ENCODE measurements at regions not wholly inside any gene's neighbourhood (a gene's known extent, or its start where the extent isn't known, plus 50 kb on each side); places are given as distances from the start of the nearest gene placed in this dataset.

GRCh38 chr6:55012454-55012853, 161.9 kb upstream of the HCRTR2 start:
- DNase-seq = no peak
- H3K4me1 ChIP-seq (ENCODE audit: insufficient read depth, low read length) = no peaks in the 10 kb centered on the region
- no peaks in the 10 kb centered on the region for H3K36me3 ChIP-seq (ENCODE audit: insufficient read depth, low read length)
- Mint-ChIP-seq H3K9me3 (peaks cover 3 to 16% (median 13%) of the 10 kb centered on the region in 5 donors), H3K4me1 (no peaks in the 10 kb centered on the region), H3K27me3 (no peaks in the 10 kb centered on the region), H3K4me3 (no peak overlapping the region), H3K36me3 (no peaks in the 10 kb centered on the region), H3K27ac (no peak overlapping the region)
- POLR2A ChIA-PET = no interaction called here
- H3K9me3 ChIP-seq (ENCODE audit: low read length) = no peaks in the 10 kb centered on the region
- CTCF ChIA-PET = no interaction called here
- H3K4me3 ChIP-seq (ENCODE audit: low read length) = no peak overlapping the region
- no peak overlapping the region for H3K27ac ChIP-seq (ENCODE audit: low read depth, low read length)
- H3K27me3 ChIP-seq (ENCODE audit: insufficient read depth, low read length, poor library complexity, severe bottlenecking) = no peaks in the 10 kb centered on the region

GRCh38 chr6:55014321-55015088, 159.8 kb upstream of the HCRTR2 start:
- POLR2A ChIA-PET = no interaction called here
- no peaks in the 10 kb centered on the region for H3K27me3 ChIP-seq (ENCODE audit: insufficient read depth, low read length, poor library complexity, severe bottlenecking)

GRCh38 chr6:55016261-55016660, 158.1 kb upstream of the HCRTR2 start:
- H3K9me3 Mint-ChIP-seq = peaks cover 0 to 26% (median 5%) of the 10 kb centered on the region in 5 donors
- DNase-seq = no peak
- no peak overlapping the region for H3K27ac ChIP-seq (ENCODE audit: low read depth, low read length)
- POLR2A ChIA-PET = no interaction called here
- H3K9me3 ChIP-seq (ENCODE audit: low read length) = no peaks in the 10 kb centered on the region
- H3K27ac Mint-ChIP-seq = no peak overlapping the region
- H3K4me3 Mint-ChIP-seq = no peak overlapping the region
- no peaks in the 10 kb centered on the region for H3K4me1 ChIP-seq (ENCODE audit: insufficient read depth, low read length)
- no peaks in the 10 kb centered on the region for H3K4me1 Mint-ChIP-seq
- no peaks in the 10 kb centered on the region for H3K36me3 Mint-ChIP-seq
- no peaks in the 10 kb centered on the region for H3K27me3 ChIP-seq (ENCODE audit: insufficient read depth, low read length, poor library complexity, severe bottlenecking)
- CTCF ChIA-PET = no interaction called here
- no peaks in the 10 kb centered on the region for H3K36me3 ChIP-seq (ENCODE audit: insufficient read depth, low read length)
- no peaks in the 10 kb centered on the region for H3K27me3 Mint-ChIP-seq
- H3K4me3 ChIP-seq (ENCODE audit: low read length) = no peak overlapping the region

More at GRCh38 chr6:55014321-55015088, 159.8 kb upstream of the HCRTR2 start:
- H3K36me3 ChIP-seq (ENCODE audit: insufficient read depth, low read length) = no peaks in the 10 kb centered on the region
- H3K36me3 Mint-ChIP-seq = no peaks in the 10 kb centered on the region
- no peaks in the 10 kb centered on the region for H3K4me1 ChIP-seq (ENCODE audit: insufficient read depth, low read length)
- H3K4me3 ChIP-seq (ENCODE audit: low read length) = no peak overlapping the region
- no peaks in the 10 kb centered on the region for H3K4me1 Mint-ChIP-seq
- no peak overlapping the region for H3K27ac ChIP-seq (ENCODE audit: low read depth, low read length)
- peaks cover 3 to 19% (median 6%) of the 10 kb centered on the region in 5 donors for H3K9me3 Mint-ChIP-seq
- DNase-seq = no peak
- H3K27ac Mint-ChIP-seq = no peak overlapping the region
- no peaks in the 10 kb centered on the region for H3K9me3 ChIP-seq (ENCODE audit: low read length)
- H3K4me3 Mint-ChIP-seq = no peak overlapping the region
- CTCF ChIA-PET = no interaction called here
- no peaks in the 10 kb centered on the region for H3K27me3 Mint-ChIP-seq

GRCh38 chr6:55017555-55018300, 156.6 kb upstream of the HCRTR2 start:
- POLR2A ChIA-PET = no interaction called here
- DNase-seq = no peak
- Mint-ChIP-seq H3K4me1 (no peaks in the 10 kb centered on the region), H3K9me3 (peaks cover 0 to 22% (median 2%) of the 10 kb centered on the region in 5 donors), H3K4me3 (no peak overlapping the region), H3K27me3 (no peaks in the 10 kb centered on the region), H3K36me3 (no peaks in the 10 kb centered on the region), H3K27ac (no peak overlapping the region)
- H3K4me1 ChIP-seq (ENCODE audit: insufficient read depth, low read length) = no peaks in the 10 kb centered on the region
- no peaks in the 10 kb centered on the region for H3K36me3 ChIP-seq (ENCODE audit: insufficient read depth, low read length)
- H3K4me3 ChIP-seq (ENCODE audit: low read length) = no peak overlapping the region
- no peaks in the 10 kb centered on the region for H3K27me3 ChIP-seq (ENCODE audit: insufficient read depth, low read length, poor library complexity, severe bottlenecking)
- CTCF ChIA-PET = no interaction called here
- no peak overlapping the region for H3K27ac ChIP-seq (ENCODE audit: low read depth, low read length)
- no peaks in the 10 kb centered on the region for H3K9me3 ChIP-seq (ENCODE audit: low read length)

GRCh38 chr6:55019591-55019990, 154.7 kb upstream of the HCRTR2 start:
- H3K36me3 Mint-ChIP-seq = no peaks in the 10 kb centered on the region
- H3K9me3 ChIP-seq (ENCODE audit: low read length) = no peaks in the 10 kb centered on the region
- no peaks in the 10 kb centered on the region for H3K27me3 ChIP-seq (ENCODE audit: insufficient read depth, low read length, poor library complexity, severe bottlenecking)
- CTCF ChIA-PET = no interaction called here
- DNase-seq = no peak
- H3K4me1 Mint-ChIP-seq = no peaks in the 10 kb centered on the region
- no peak overlapping the region for H3K4me3 ChIP-seq (ENCODE audit: low read length)
- peaks cover 2 to 38% (median 2%) of the 10 kb centered on the region in 5 donors for H3K9me3 Mint-ChIP-seq
- no peak overlapping the region for H3K27ac ChIP-seq (ENCODE audit: low read depth, low read length)
- no peak overlapping the region for H3K27ac Mint-ChIP-seq
- POLR2A ChIA-PET = no interaction called here
- H3K36me3 ChIP-seq (ENCODE audit: insufficient read depth, low read length) = no peaks in the 10 kb centered on the region
- H3K27me3 Mint-ChIP-seq = no peaks in the 10 kb centered on the region
- H3K4me1 ChIP-seq (ENCODE audit: insufficient read depth, low read length) = no peaks in the 10 kb centered on the region
- no peak overlapping the region for H3K4me3 Mint-ChIP-seq

- no peaks in the 10 kb centered on the region for H3K27me3 Mint-ChIP-seq
- H3K4me1 Mint-ChIP-seq = no peaks in the 10 kb centered on the region
- Histone ChIP-seq H3K27me3 (ENCODE audit: insufficient read depth, low read length, poor library complexity, severe bottlenecking) (no peaks in the 10 kb centered on the region), H3K36me3 (ENCODE audit: insufficient read depth, low read length) (no peaks in the 10 kb centered on the region), H3K9me3 (ENCODE audit: low read length) (no peaks in the 10 kb centered on the region), H3K4me1 (ENCODE audit: insufficient read depth, low read length) (no peaks in the 10 kb centered on the region), H3K27ac (ENCODE audit: low read depth, low read length) (no peak overlapping the region), H3K4me3 (ENCODE audit: low read length) (no peak overlapping the region)
- ChIA-PET POLR2A (no interaction called here), CTCF (no interaction called here)
- peaks cover 8 to 42% (median 12%) of the 10 kb centered on the region in 5 donors for H3K9me3 Mint-ChIP-seq
- H3K36me3 Mint-ChIP-seq = no peaks in the 10 kb centered on the region
- no peak for DNase-seq
- H3K27ac Mint-ChIP-seq = no peak overlapping the region
- no peak overlapping the region for H3K4me3 Mint-ChIP-seq
Measured at GRCh38 chr6:55023230-55023629, 151.1 kb upstream of the HCRTR2 start.

- no peak overlapping the region for H3K4me3 ChIP-seq (ENCODE audit: low read length)
- POLR2A ChIA-PET = no interaction called here
Measured at GRCh38 chr6:55033016-55033546, 141.2 kb upstream of the HCRTR2 start.

GRCh38 chr6:55034752-55035151, 139.6 kb upstream of the HCRTR2 start:
- Histone ChIP-seq H3K27ac (ENCODE audit: low read depth, low read length) (no peak overlapping the region), H3K4me3 (ENCODE audit: low read length) (no peak overlapping the region), H3K4me1 (ENCODE audit: insufficient read depth, low read length) (no peaks in the 10 kb centered on the region), H3K9me3 (ENCODE audit: low read length) (no peaks in the 10 kb centered on the region), H3K27me3 (ENCODE audit: insufficient read depth, low read length, poor library complexity, severe bottlenecking) (no peaks in the 10 kb centered on the region), H3K36me3 (ENCODE audit: insufficient read depth, low read length) (no peaks in the 10 kb centered on the region)
- Mint-ChIP-seq H3K9me3 (peaks cover 10 to 28% (median 15%) of the 10 kb centered on the region in 5 donors), H3K36me3 (no peaks in the 10 kb centered on the region), H3K27me3 (peaks cover 0 to 1% of the 10 kb centered on the region in 2 donors), H3K4me1 (no peaks in the 10 kb centered on the region), H3K4me3 (no peak overlapping the region), H3K27ac (no peak overlapping the region)
- POLR2A ChIA-PET = no interaction called here
- CTCF ChIA-PET = no interaction called here
- DNase-seq = no peak

More at GRCh38 chr6:55033016-55033546, 141.2 kb upstream of the HCRTR2 start:
- Mint-ChIP-seq H3K27me3 (peaks cover 0 to 1% of the 10 kb centered on the region in 2 donors), H3K4me3 (no peak overlapping the region), H3K9me3 (peaks cover 11 to 23% (median 17%) of the 10 kb centered on the region in 5 donors), H3K4me1 (no peaks in the 10 kb centered on the region), H3K27ac (no peak overlapping the region), H3K36me3 (no peaks in the 10 kb centered on the region)
- CTCF ChIA-PET = no interaction called here
- Histone ChIP-seq H3K4me1 (ENCODE audit: insufficient read depth, low read length) (no peaks in the 10 kb centered on the region), H3K9me3 (ENCODE audit: low read length) (no peaks in the 10 kb centered on the region), H3K27me3 (ENCODE audit: insufficient read depth, low read length, poor library complexity, severe bottlenecking) (no peaks in the 10 kb centered on the region), H3K27ac (ENCODE audit: low read depth, low read length) (no peak overlapping the region), H3K36me3 (ENCODE audit: insufficient read depth, low read length) (no peaks in the 10 kb centered on the region)
- DNase-seq = no peak

All from CD8-positive, alpha-beta memory T cell (primary cell).